Chondrocyte (in vitro differentiated cells): ENCODE measurements at regions not wholly inside any gene's neighbourhood (a gene's known extent, or its start where the extent isn't known, plus 50 kb on each side); places are given as distances from the start of the nearest gene placed in this dataset.
"Not testable (repeated sequence)": the region's sequence is repeated elsewhere in the genome, so short reads cannot be mapped to it uniquely, and the experiment has no call there.

Experiments used
- DNase-seq: peaks from one replicate; pipeline ENCODE4 v3.0.0; 2021; ENCODE audit warnings: mixed read lengths, low spot score
- H3K27ac Mint-ChIP-seq: one replicate; pipeline ENCODE4 v1.8.0; 2021; ENCODE audit warnings: mild to moderate bottlenecking, moderate library complexity, mixed read lengths; ENCODE audit not compliant: unreplicated experiment
- H3K27me3 Mint-ChIP-seq: 2 replicates; pipeline ENCODE4 v1.8.0; 2021; ENCODE audit warnings: low read depth, mixed read lengths
- H3K36me3 Mint-ChIP-seq: 2 replicates; pipeline ENCODE4 v1.8.0; 2021; ENCODE audit warnings: low read depth, mixed read lengths
- H3K4me1 Mint-ChIP-seq: 2 replicates; pipeline ENCODE4 v1.8.0; 2021; ENCODE audit warnings: low read depth, mild to moderate bottlenecking, mixed read lengths
- H3K4me3 Mint-ChIP-seq: one replicate; pipeline ENCODE4 v1.8.0; 2021; ENCODE audit warnings: mild to moderate bottlenecking, moderate library complexity, mixed read lengths; ENCODE audit not compliant: unreplicated experiment
- H3K9me3 Mint-ChIP-seq: 2 replicates; pipeline ENCODE4 v1.8.0; 2021; ENCODE audit warnings: low read depth, mixed read lengths
- CTCF ChIP-seq: fragments of 200-600 bp; sonication (generic); IDR thresholded peaks from 2 replicates; pipeline ENCODE4 v1.5.0; 2021; ENCODE audit warnings: antibody characterized with exemption, mild to moderate bottlenecking, moderate library complexity

GRCh38 chr10:57333880-57334279 lies 933.8 kb downstream of the IPMK start:
- Mint-ChIP-seq H3K4me3 (no peak overlapping the region), H3K4me1 (no peaks in the 10 kb centered on the region), H3K36me3 (no peaks in the 10 kb centered on the region), H3K27ac (no peak overlapping the region), H3K9me3 (no peaks in the 10 kb centered on the region), H3K27me3 (peaks cover 3% of the 10 kb centered on the region)
- TF ChIP-seq CTCF, result peak; percentile 33
- no peak for DNase-seq

GRCh38 chr10:57321400-57321854 lies 946.3 kb downstream of the IPMK start:
- not testable (repeated sequence) for H3K27me3 Mint-ChIP-seq, H3K36me3 Mint-ChIP-seq, H3K4me3 Mint-ChIP-seq, H3K27ac Mint-ChIP-seq, H3K9me3 Mint-ChIP-seq, H3K4me1 Mint-ChIP-seq, DNase-seq

GRCh38 chr10:57320416-57320815 lies 947.3 kb downstream of the IPMK start:
- DNase-seq, result no peak
- H3K27me3 Mint-ChIP-seq, result peaks cover 10% of the 10 kb centered on the region
- H3K4me3 Mint-ChIP-seq, result no peak overlapping the region
- H3K4me1 Mint-ChIP-seq, result no peaks in the 10 kb centered on the region
- no peak overlapping the region for H3K27ac Mint-ChIP-seq
- H3K36me3 Mint-ChIP-seq, result no peaks in the 10 kb centered on the region
- H3K9me3 Mint-ChIP-seq, result no peaks in the 10 kb centered on the region
- TF ChIP-seq CTCF, result no peak

GRCh38 chr10:57314046-57314445 lies 953.0 kb upstream of the ZWINT start:
- DNase-seq, result no peak
- H3K4me1 Mint-ChIP-seq, result no peaks in the 10 kb centered on the region
- H3K36me3 Mint-ChIP-seq, result no peaks in the 10 kb centered on the region
- H3K4me3 Mint-ChIP-seq, result no peak overlapping the region
- no peak overlapping the region for H3K27ac Mint-ChIP-seq
- peaks cover 2% of the 10 kb centered on the region for H3K27me3 Mint-ChIP-seq
- no peaks in the 10 kb centered on the region for H3K9me3 Mint-ChIP-seq
- TF ChIP-seq CTCF, result no peak

GRCh38 chr10:57303566-57303965 lies 942.5 kb upstream of the ZWINT start:
- no peak for TF ChIP-seq CTCF
- Mint-ChIP-seq H3K4me1 (no peaks in the 10 kb centered on the region), H3K27ac (no peak overlapping the region), H3K27me3 (peaks cover 2% of the 10 kb centered on the region), H3K4me3 (no peak overlapping the region), H3K9me3 (no peaks in the 10 kb centered on the region), H3K36me3 (no peaks in the 10 kb centered on the region)
- DNase-seq, result no peak

- no peak for TF ChIP-seq CTCF
- no peak overlapping the region for H3K27ac Mint-ChIP-seq
- H3K4me1 Mint-ChIP-seq, result no peaks in the 10 kb centered on the region
- H3K4me3 Mint-ChIP-seq, result no peak overlapping the region
- no peaks in the 10 kb centered on the region for H3K36me3 Mint-ChIP-seq
- H3K9me3 Mint-ChIP-seq, result no peaks in the 10 kb centered on the region
- H3K27me3 Mint-ChIP-seq, result peaks cover 2% of the 10 kb centered on the region
- DNase-seq, result no peak
Observed at GRCh38 chr10:57300718-57301117, 939.7 kb upstream of the ZWINT start.
